ENCODE measurements at regions not wholly inside any gene's neighbourhood (a gene's known extent, or its start where the extent isn't known, plus 50 kb on each side); places are given as distances from the start of the nearest gene placed in this dataset.

DNA sequence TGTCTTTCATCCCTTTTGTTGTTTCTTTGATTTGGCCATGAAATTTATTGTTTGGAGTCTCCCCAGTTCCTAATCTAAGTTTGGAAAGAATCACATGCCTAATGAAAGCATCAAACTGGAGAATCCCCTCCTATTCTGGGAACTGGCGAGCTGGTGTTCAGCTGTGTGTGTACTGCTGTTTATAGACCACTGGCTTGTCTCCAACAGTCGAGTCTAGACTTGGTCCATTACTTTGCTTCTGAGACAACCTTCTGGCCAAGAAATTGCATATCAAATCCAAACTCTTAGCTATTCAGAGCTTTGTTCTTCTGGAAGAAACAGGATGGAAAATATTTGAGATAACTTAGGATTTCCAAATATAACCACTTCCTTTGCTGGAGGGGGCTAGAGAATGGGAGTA is 111.5 kb upstream of the THSD7B start:
- Histone ChIP-seq H3K4me3 (ENCODE audit: control insufficient read depth in 2 of 3, extremely low read depth in 1 of 3, insufficient read depth in 2 of 3, low read depth in 1 of 3, low read length in 3 of 3) (no peak overlapping the region), H3K9ac (ENCODE audit: control insufficient read depth, extremely low read depth, insufficient read depth, low read length) (no peak overlapping the region), H2AFZ (ENCODE audit: control insufficient read depth, low read length) (no peak overlapping the region), H3K27ac (ENCODE audit: control insufficient read depth, insufficient read depth, low read length) (no peak overlapping the region), H3K27me3 (ENCODE audit: control insufficient read depth, extremely low read depth, insufficient read depth, low read length) (no peaks in the 10 kb centered on the region), H3K9me3 (ENCODE audit: control insufficient read depth, low read depth, low read length) (no peaks in the 10 kb centered on the region), H4K20me1 (ENCODE audit: control insufficient read depth, extremely low read depth, insufficient read depth, low read length) (no peaks in the 10 kb centered on the region), H3K9me1 (ENCODE audit: control insufficient read depth, extremely low read depth, insufficient read depth, low read length) (no peaks in the 10 kb centered on the region), H3K4me1 (ENCODE audit: control insufficient read depth, extremely low read depth, insufficient read depth, low read length) (no peaks in the 10 kb centered on the region), H3K79me2 (ENCODE audit: control insufficient read depth, insufficient read depth, low read length) (no peaks in the 10 kb centered on the region), H3K4me2 (ENCODE audit: control insufficient read depth, extremely low read depth, insufficient read depth, low read depth, low read length) (no peak overlapping the region), H3K36me3 (ENCODE audit: control insufficient read depth in 2 of 2, extremely low read depth in 1 of 2, insufficient read depth in 2 of 2, low read length in 2 of 2) (no peaks in the 10 kb centered on the region)
- FAIRE-seq: no peak
- no peak for DNase-seq (ENCODE audit: low read depth, low spot score)
- TF ChIP-seq, protein P1, sequence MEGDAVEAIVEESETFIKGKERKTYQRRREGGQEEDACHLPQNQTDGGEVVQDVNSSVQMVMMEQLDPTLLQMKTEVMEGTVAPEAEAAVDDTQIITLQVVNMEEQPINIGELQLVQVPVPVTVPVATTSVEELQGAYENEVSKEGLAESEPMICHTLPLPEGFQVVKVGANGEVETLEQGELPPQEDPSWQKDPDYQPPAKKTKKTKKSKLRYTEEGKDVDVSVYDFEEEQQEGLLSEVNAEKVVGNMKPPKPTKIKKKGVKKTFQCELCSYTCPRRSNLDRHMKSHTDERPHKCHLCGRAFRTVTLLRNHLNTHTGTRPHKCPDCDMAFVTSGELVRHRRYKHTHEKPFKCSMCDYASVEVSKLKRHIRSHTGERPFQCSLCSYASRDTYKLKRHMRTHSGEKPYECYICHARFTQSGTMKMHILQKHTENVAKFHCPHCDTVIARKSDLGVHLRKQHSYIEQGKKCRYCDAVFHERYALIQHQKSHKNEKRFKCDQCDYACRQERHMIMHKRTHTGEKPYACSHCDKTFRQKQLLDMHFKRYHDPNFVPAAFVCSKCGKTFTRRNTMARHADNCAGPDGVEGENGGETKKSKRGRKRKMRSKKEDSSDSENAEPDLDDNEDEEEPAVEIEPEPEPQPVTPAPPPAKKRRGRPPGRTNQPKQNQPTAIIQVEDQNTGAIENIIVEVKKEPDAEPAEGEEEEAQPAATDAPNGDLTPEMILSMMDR (optimal IDR thresholded peaks at IDR 0.05 in 1 of 3, IDR thresholded peaks at IDR 0.05 in 1 of 3, conservative IDR thresholded peaks at IDR 0.05 in 1 of 3; ENCODE audit: extremely low read depth in 1 of 3, insufficient read depth in 2 of 3, low read length in 3 of 3): no peak
- TF ChIP-seq EZH2 (IDR thresholded peaks at IDR 0.05; ENCODE audit: low read length): no peak
- dilution Hi-C loops (cut with MboI; ENCODE audit: extremely low pct_ligation_motif_present, low sequenced_read_pairs): no loop called here

DNA sequence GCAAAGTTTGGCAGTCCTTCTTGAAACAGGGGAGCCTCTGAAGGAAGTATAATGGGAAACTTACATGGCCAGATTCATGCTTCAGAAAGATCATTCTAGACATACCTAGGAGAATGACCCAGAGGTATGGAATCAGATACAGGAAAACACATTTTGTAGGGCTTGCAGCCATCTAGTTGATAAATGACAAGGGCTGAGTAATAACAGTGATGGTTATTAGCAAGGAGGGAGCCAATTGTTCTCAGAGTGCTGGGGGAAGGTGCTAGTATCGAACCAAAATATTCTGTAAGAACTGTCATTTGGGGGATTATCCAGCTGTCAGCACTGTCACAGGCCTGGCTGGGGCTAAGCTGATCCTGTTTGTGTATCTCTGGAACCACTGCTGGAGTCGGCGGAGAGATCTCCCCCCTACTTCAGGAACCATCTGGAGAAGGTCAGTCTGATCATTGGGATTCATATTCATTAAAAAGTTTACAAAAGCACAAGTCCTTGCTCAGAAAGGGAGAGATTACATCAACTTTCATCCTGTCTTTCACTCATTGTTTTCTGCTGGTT is 113.8 kb upstream of the THSD7B start:
- H3K9me1 ChIP-seq (ENCODE audit: control insufficient read depth, extremely low read depth, insufficient read depth, low read length): no peaks in the 10 kb centered on the region
- FAIRE-seq: no peak
- dilution Hi-C loops (cut with MboI; ENCODE audit: extremely low pct_ligation_motif_present, low sequenced_read_pairs): no loop called here

More for the DNA sequence above, 113.8 kb upstream of the THSD7B start:
- no peaks in the 10 kb centered on the region for H3K9me3 ChIP-seq (ENCODE audit: control insufficient read depth, low read depth, low read length)
- TF ChIP-seq, protein P1 (optimal IDR thresholded peaks at IDR 0.05 in 1 of 3, IDR thresholded peaks at IDR 0.05 in 1 of 3, conservative IDR thresholded peaks at IDR 0.05 in 1 of 3; ENCODE audit: extremely low read depth in 1 of 3, insufficient read depth in 2 of 3, low read length in 3 of 3): no peak
- no peak for TF ChIP-seq EZH2 (IDR thresholded peaks at IDR 0.05; ENCODE audit: low read length)
- H3K36me3 ChIP-seq (ENCODE audit: control insufficient read depth in 2 of 2, extremely low read depth in 1 of 2, insufficient read depth in 2 of 2, low read length in 2 of 2): no peaks in the 10 kb centered on the region
- H3K4me1 ChIP-seq (ENCODE audit: control insufficient read depth, extremely low read depth, insufficient read depth, low read length): no peaks in the 10 kb centered on the region
- H4K20me1 ChIP-seq (ENCODE audit: control insufficient read depth, extremely low read depth, insufficient read depth, low read length): no peaks in the 10 kb centered on the region
- no peak overlapping the region for H3K27ac ChIP-seq (ENCODE audit: control insufficient read depth, insufficient read depth, low read length)
- no peak for DNase-seq (ENCODE audit: low read depth, low spot score)
- no peak overlapping the region for H3K9ac ChIP-seq (ENCODE audit: control insufficient read depth, extremely low read depth, insufficient read depth, low read length)
- no peak overlapping the region for H2AFZ ChIP-seq (ENCODE audit: control insufficient read depth, low read length)
- no peaks in the 10 kb centered on the region for H3K79me2 ChIP-seq (ENCODE audit: control insufficient read depth, insufficient read depth, low read length)
- H3K4me2 ChIP-seq (ENCODE audit: control insufficient read depth, extremely low read depth, insufficient read depth, low read depth, low read length): no peak overlapping the region
- H3K27me3 ChIP-seq (ENCODE audit: control insufficient read depth, extremely low read depth, insufficient read depth, low read length): no peaks in the 10 kb centered on the region
- H3K4me3 ChIP-seq (ENCODE audit: control insufficient read depth in 2 of 3, extremely low read depth in 1 of 3, insufficient read depth in 2 of 3, low read depth in 1 of 3, low read length in 3 of 3): no peak overlapping the region

Measured in keratinocyte (primary cell).